Suprapubic skin (tissue), 3 donors: ENCODE measurements at regions not wholly inside any gene's neighbourhood (a gene's known extent, or its start where the extent isn't known, plus 50 kb on each side); places are given as distances from the start of the nearest gene placed in this dataset.

ENCODE experiments used
- CTCF ChIP-seq, 2 donors: fragments of 200-600 bp in 1 of 2; fragments of 450-650 bp in 1 of 2; sonication (generic) in 1 of 2; IDR thresholded peaks; one replicate each; pipeline ENCODE4 v1.5.1; 2016 to 2019; ENCODE audit warnings: antibody characterized with exemption in 2 of 2, mild to moderate bottlenecking in 1 of 2, moderate library complexity in 1 of 2
- POLR2A ChIP-seq, 2 donors: fragments of 450-650 bp; IDR thresholded peaks; one replicate each; pipeline ENCODE4 v1.6.1; 2017; ENCODE audit warnings: antibody characterized with exemption in 2 of 2, mild to moderate bottlenecking in 2 of 2, moderate library complexity in 2 of 2

GRCh38 chr7:9217204-9217603, 783.8 kb downstream of the NXPH1 start:
- no peak for TF ChIP-seq CTCF (IDR thresholded peaks at IDR 0.05)
- TF ChIP-seq POLR2A (IDR thresholded peaks at IDR 0.05), result no peak
